ENCODE measurements at regions not wholly inside any gene's neighbourhood (a gene's known extent, or its start where the extent isn't known, plus 50 kb on each side); places are given as distances from the start of the nearest gene placed in this dataset.

- TF ChIP-seq TCF12 (IDR thresholded peaks at IDR 0.05; ENCODE audit: low read depth, low read length) (no peak), ZBTB33 (IDR thresholded peaks at IDR 0.05) (no peak), MTA3 (IDR thresholded peaks at IDR 0.05; ENCODE audit: borderline replicate concordance, low read length) (no peak), ZNF24 (IDR thresholded peaks at IDR 0.05) (no peak)
Observed at GRCh38 chr10:131559450-131559911, 248.0 kb upstream of the TCERG1L start.
